Inferior parietal cortex (tissue), 1 donor: ENCODE measurements at regions not wholly inside any gene's neighbourhood (a gene's known extent, or its start where the extent isn't known, plus 50 kb on each side); places are given as distances from the start of the nearest gene placed in this dataset.

Experiments used
- DNase-seq: peaks from one replicate; pipeline ENCODE4 v3.0.0-alpha.2; 2016; ENCODE audit errors: extremely low spot score

DNA sequence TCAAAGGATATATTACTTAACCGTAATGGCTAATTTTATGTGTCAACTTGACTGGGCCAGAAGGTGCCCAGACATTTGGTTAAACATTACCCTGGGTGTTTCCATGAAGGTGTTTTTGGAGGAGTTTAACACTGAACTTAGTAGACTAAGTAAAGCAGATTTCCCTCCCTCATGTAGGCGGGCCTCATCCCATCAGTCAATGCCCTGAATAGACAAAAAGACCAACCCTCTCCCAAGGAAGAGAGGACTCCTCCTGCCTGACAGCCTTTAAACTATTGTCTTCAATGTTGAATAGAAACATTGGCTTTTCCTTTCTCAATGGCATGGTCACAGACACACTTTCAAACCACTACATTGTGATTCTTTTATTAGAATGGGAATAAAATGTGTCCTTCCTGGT is 121.9 kb downstream of the SETD4 start:
- DNase-seq: no peak

DNA sequence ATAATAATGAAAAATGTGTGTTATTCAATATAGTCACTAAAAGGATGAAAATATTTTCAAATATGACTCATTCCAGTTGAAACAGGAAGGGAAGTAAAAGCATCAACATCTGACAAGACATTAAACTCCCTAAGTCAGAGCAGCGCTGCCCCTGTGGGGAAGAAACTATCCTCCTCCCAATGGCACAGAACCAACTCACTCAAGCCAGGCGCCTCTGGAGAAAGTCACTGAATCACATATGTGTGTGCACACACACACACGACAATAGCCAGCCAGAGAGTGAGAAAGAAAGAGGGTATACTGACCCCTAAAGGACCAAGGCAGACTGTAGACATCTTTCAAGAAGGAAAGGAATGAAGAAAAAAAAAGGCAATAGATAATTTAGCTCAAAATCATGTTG is 126.9 kb downstream of the SETD4 start:
- no peak for DNase-seq

DNA sequence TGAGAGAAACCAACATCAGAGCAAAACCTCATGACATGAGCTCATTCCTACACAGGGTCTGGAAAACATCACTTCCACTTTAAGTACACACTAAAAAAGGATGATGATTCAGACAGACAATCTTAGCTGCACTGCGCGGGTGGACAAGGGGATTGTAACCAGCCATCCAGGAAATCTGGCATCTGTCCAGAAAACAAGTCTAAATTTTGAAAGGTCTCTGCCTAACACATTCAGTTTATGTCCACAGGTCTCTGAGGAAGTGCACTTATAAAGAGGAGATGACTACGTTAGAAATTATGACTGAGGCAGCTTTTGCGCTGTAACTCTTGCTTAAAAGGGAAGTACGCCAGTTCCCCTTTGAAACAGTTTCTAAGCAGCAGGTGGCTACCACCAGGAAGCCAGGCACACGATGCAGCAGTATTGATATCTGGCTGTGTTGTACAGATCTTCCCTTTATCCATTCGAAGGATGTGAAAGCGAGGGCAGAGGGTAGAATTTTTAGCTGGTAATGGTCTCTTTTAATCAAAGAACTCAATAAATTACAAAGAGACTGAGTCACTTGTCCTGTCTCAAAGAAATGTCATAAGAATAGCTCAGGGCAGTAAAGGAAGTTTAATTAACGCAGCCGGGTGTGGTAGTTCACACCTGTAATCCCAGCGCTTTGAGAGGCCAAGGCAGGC is 128.0 kb downstream of the SETD4 start:
- peak; percentile 65 for DNase-seq

DNA sequence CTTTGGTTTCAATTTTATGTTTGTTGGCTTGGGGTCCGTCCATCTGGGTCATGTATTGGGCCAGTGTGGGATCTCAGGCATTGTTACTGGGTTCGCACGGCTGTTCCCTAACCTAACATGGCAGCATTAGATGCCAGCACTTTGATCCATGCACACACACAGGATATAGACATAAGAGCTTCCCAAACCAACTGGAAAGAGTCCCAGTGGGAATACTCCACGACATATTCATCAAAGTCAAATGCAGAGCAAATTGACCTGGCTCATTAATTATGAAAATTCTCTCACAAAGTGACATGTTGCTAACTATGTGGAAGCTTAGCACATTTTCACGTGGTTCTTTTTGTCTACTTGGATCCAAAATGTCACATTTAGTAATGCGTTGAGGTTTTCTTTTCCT is 130.4 kb downstream of the SETD4 start:
- no peak for DNase-seq

DNA sequence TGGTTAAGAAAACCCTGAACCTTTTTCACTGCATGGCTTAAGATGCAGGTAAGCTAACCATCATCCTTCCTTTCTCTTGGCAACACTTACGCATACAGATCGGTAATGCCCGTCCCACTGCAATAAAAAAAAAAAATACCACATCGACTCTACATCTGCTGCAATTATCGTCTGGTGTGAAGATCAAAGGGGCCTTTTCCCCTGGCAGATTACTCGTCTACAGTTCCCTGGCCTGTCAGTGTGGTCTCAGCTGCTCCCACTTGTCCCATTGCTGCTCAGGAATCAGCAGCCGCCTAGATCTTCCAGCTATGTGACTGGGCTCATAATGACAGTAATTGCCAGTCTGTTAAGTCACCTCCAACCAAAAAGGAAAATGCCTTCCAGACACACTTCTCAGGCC is 133.1 kb downstream of the SETD4 start:
- DNase-seq: no peak

DNA sequence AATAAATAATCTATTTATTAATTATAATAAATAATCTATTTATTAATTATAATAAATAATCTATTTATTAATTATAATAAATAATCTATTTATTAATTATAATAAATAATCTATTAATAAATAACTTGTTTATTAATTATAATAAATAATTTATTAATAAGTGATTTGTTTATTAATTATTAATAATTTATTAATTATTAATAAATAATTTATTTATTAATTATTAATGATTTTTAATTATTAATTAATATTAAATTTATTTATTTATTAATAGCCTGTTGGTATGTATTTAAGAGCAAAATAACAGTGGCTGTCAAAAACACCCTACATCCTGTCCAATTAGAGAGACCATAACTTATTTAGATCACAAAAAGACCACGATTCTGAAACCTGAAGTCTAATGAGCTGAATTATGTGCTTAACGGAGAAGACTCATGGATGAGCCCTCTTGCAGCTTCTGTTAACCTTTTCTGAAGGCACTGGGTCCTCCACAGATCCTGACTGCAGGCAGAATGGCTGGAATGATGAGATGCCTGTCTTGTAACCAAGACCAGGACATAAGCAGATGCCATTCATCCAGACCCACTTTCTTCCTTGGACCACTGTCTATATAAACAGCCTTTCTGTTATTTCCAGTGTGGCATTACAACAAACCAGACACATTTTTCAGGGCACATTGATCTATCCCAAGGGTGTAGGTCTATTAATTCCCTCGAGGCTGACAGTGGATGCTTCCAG is 134.2 kb downstream of the SETD4 start:
- DNase-seq: no peak

DNA sequence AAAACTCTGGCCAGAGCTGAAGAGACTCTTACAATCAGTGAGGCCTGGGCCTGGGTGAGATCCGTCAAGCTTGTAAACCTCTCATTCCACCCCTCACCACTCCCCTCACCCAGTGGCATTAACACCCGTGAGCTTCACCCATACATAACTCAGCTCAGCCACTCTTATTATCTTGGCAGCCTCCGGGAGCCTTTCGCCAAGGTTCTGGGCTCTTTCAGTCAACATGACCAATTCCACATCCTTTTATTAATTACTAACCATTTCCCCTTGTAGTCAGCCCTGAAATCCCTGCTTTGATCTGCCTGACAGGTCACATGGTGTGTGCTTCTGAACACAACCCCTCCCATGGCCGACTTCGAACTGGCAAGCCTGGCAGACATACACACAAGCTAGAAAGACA is 134.8 kb downstream of the SETD4 start:
- DNase-seq: no peak

DNA sequence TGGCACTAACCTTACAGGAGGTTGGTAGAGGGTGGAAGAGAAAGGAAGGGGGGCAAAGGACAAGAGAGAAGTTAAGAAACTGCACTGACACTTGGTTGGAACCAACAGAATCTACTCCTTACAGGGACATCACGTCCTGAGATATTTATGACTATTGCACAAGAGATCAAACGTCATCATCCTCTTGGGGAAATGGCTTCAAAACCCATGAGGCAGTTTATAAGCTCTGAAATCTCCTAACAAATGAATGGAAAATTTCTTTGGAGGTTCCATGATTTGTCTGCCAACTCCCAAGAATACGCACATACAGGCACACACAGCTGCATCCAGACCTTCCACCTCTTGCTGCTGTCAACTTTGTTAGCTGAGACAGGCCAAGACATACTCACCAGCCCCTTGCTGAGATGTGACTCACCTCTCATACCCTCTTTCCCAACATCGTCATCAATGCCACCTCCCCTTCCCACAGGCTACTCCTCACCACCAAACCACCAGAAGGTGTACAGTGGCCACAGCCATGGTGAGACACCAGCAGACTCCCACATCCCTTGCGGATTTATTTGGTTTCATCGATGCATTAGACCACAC is 135.5 kb downstream of the SETD4 start:
- no peak for DNase-seq

DNA sequence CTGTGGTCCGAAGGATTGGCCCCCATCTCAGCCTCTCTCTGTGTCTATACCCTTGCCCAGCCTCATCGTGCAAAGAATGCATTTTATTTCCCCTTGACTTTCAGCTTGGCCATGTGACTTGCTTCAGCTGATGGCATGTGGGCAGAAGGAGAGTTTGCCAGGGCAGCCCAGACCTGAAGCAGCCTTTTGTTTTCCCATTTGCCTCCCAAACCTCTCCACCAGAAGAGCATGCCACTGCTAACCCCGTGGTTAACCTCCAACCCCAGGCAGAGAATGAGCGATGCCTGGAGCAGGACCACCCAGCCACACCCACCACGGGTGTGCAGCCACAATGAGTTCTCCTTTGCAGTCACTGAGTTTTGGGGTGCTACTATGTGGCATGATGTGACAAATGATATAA is 136.4 kb downstream of the SETD4 start:
- DNase-seq: no peak

DNA sequence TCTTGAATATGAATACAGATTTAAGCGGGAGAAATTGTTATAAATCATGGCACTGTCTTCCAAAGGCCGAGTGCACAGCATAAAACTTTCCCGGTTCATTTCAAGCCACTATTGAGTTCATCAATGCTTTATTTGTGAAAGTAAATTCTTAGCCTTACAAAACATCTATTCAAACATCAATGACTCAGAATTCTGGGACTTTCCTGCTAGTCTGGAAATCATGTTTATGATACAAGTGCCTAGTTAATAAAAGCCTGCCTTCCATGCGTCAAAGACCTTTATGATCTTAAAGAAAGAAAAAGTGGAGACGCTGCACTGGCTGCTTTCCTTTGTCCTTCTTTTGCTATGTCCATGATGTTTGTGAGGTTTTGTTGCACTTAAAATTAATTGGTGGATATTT is 137.7 kb downstream of the SETD4 start:
- no peak for DNase-seq

DNA sequence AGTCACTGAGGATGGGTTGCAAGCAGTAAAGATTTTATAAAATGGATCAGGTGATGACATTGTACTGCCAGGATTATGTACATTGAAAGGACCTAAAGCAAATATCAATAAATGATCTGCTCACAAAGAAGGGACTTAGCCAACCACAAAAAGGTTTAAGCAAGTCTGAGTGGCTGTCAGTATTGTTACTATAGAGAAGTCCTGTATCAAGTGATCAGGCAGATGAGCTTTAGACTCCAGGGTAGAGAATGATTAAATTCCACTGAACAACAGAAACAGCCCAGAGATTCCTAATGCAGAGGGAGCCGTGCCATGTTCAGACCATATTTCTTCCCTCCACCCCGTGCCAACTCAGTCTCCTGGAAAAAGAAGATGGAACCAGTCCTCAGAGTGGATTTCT is 138.9 kb downstream of the SETD4 start:
- DNase-seq: no peak

DNA sequence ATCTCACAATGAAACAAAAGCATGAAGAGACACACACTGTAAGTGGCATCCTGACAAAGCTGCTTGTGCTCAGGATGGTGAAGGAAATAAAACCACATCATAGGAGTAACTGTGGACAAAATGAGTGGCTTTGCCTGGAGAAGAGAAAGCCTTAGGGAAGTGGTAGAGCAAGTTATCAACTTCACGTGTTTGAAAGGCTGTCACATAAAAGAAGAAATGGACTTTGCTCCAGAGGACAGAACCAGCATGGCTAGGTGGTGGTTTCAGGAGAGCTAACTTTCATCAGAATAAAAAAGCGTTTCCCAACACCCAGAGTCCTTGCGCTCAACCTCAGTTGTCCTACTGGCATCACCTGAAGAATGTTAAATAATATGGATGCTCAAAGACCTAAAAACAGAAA is 139.9 kb downstream of the SETD4 start:
- DNase-seq: no peak

DNA sequence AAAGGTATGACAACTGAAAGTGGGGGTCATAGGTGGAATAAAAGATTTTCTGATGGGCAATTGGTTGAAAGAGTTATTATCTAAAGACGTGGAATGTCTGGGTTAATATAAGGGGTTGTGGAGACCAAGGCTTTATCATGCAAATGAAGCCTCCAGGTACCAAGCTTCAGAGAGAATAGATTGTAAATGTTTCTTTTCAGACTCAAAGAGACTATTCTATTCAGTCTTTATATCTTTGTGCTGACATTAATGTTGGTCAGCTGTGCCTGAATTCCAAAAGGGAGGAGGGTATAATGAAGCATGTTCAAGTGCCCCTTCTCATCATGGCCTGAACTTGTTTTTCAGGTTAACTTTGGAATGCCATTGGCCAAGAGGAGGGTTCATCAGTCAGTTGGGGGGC is 145.3 kb downstream of the SETD4 start:
- DNase-seq: no peak

DNA sequence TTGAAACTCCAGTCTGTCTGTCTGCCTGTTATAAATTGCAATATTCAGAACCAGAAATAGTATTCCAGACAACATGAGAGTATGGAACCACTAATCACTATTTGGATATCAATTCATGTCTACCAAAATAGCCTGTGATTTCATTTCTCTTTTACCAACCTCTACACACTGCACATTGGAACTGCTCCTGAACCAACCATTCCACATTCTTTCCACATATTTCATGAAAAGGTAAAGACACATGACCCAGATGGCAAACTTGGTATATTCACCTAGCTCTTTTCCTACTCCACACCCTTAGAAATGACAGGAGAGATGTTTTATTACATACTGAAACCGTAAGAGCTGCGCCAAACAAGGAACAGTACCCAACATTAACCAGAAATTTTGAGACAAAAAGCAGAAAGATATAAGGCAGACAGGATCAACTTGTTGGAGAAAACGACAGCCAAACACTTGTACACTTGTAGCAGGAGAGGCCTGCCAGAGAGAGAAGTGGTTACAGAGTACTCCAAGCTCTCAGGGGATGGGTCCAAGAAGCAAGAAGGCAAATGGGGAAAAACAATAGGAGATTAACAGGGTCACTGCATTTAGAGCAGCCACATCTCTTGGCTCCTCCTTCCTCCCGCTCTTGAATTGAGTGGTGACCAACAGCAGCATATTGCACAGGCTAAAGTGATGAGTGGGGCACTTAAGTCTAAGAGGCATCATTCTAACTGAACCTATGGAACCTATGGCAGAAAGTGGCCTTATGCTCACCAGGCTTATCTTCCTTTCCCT is 148.7 kb downstream of the SETD4 start:
- DNase-seq: no peak

DNA sequence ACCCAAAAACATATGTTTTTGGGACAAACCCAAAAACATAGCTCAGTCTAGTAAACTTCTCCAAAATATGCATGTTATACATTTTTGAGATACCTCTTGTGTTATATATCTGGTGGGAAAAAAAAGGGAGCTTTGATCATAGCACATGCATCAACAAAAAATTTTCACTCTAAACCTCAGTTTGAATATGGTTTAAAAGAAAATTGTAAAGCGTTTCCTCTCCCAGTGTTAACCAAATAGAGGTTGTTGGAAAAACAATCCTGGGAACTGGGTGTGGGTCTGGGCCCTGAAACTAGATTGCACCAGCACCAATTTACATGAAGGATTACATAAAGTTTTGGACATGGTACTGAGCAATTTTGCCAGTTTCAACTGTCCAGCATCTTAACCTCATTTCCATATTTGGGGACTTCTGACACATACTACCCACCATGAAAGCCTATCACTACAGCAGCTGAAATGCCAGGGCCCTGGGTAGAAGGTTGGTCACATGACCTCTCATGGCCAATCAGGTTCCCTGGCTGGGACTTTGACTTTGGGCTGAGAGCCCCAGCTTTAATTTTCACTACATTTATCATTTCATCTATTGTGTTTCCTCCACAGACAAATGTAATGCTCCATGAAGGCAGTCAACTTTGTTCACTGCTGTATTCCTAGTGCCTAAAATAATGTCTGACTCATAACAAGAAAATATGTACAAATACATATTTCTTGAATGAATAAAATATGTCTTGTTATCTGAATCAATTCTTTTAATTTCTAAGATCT is 150.7 kb downstream of the SETD4 start:
- no peak for DNase-seq

DNA sequence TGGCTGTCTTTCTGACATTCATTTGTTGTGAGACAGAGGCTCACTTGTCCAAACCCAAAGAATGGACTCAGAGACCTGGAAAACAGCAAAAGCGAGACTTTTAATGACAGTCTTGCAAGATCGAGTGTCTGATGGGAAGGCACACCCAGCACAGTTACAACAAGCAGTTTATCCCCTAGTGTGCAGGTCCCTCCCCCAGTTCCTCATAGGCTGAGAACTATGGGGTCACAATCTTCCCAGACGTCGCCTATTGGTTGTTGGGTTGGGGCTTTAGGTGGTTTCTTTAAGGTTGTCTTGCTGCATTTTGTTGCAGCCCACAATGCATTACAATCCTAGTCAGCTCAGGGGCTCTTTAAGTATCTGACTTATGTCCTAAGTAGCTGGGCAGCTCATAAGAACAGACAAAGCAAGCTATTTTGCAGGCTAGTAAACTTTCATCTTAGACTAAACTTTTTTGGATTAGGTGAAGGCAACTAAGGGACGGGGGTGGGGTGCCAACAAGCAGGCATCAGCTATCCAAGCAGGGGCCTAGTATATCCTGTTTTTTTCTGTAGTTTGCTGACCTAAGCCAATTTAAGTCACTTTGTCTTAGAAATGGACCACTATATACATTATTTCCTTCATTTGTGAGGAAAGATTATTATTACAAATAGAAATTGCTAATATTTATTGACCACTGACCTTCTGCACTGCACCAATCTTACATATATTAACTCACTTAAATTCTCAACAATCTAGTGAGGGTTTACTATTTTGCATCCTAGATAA is 151.8 kb downstream of the SETD4 start:
- DNase-seq: no peak

DNA sequence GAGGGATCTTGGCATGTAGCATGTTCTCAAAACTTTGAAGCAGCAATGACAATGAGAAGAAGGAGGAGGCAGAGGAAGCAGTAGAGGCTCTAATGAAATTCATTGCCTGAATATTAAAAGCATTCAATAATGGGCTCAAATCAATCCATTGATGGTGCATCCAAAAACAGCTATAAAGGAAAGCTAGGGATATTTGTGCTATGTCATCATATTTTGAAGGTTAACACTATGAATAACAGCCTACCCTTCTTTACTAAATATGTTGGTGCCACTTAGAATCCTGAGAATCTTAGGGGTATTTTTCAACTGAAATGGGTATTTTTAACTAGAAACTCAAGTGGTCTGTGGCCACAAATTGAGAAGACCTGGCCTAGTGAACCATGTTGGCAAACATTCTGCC is 153.7 kb downstream of the SETD4 start:
- DNase-seq: no peak

DNA sequence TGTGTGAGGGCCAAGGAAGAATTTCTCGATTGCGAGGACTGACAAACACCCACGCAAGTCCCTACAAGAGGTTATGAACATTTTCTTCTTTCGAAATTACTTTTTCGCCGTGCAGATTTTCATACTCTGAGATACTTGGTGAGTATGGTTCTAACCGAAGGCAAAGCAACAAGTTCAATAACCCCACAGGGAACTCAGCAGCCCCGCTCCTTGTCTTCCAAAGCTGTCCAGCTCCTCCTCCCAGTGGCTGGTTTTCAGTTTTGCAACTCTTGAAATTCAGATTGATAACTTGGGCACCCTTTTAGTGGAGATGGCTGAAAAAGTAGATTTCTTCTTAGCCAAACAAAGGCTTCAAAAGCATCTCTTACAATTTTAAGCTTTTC is 154.4 kb downstream of the SETD4 start:
- DNase-seq: no peak

DNA sequence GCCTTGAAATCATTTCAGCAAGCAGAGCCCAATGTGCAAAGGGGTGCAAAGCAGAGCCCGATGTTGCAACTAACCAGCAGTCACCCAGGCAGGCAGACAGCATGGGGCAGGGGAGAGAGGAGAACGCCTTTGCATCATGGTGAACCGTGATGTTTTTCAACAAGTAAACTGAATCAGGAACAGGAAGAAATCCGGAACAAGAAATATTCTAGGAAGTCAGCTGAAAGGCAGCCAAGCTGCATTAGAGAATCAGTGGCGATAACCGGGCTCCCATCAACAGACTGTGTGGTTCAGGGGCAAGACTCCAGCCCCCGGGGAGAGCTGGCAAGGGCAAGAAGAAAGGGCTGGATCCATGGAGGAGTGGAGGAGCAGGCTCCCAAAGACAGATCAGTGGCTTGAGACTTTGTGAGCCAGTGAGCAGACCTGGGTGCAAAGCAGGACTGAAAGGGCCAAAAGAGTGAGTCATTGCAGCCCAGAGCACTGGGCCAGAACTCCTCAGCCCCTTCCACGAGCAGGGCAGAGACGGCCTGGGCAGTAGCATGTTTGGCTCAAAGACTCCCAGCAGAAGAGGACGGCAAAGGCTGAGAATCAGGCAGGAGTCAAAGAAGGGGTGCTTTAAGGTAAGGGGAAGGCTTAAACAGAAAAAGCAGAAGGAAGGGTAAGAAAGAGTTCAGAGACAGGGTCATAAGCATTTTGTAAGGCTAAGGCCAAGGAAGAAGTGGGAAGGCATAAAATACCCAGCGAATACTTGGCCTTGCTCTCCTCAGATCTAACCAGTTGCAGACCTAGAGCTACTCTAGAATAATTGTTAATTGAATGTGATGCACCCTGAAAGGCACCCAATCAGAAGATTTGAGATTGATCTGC is 155.0 kb downstream of the SETD4 start:
- DNase-seq: no peak

DNA sequence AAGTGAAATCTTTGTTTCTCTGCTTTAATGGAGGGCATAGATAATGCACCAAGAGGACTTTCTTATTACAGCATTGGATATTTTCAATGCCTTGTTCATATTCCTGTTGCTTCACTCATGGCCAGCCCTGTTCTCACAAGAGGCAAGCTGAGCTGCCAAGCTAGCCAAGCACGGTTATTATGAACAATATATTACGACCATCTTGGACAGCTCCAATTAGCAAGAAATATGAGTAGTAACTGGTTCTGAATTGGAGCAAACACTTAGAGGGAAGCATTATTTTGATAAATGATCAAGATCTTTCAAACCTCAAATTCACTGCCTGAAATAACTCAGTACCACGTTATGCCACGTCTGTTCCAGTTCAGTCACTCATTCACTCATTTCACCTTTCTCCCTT is 159.8 kb downstream of the SETD4 start:
- no peak for DNase-seq
